MM.1S (cell line): ENCODE measurements at regions not wholly inside any gene's neighbourhood (a gene's known extent, or its start where the extent isn't known, plus 50 kb on each side); places are given as distances from the start of the nearest gene placed in this dataset.

ENCODE experiments used
- DNase-seq: peaks from one replicate; pipeline ENCODE4 v3.0.0-alpha.2; 2015
- H2AFZ ChIP-seq: fragments of 300-600 bp; sonication (generic); 2 replicates; pipeline ENCODE4 v1.6.0; 2016; ENCODE audit warnings: antibody characterized with exemption, low read length
- H3F3A ChIP-seq: fragments of 300-600 bp; sonication (generic); 2 replicates; pipeline ENCODE4 v1.6.1; 2016; ENCODE audit warnings: mild to moderate bottlenecking, antibody characterized with exemption, low read length, moderate library complexity, mixed read lengths; ENCODE audit not compliant: insufficient read depth
- H3K27ac ChIP-seq: fragments of 300-600 bp; sonication (generic); 2 replicates; pipeline ENCODE4 v1.5.1; 2016; ENCODE audit warnings: mild to moderate bottlenecking, low read length
- H3K27me3 ChIP-seq: fragments of 300-600 bp; sonication (generic); replicated peaks from 2 replicates; pipeline ENCODE4 v1.6.0; 2016; ENCODE audit warnings: low read length; ENCODE audit not compliant: insufficient read depth
- H3K36me3 ChIP-seq: fragments of 300-600 bp; sonication (generic); replicated peaks from 2 replicates; pipeline ENCODE4 v1.6.1; 2016; ENCODE audit warnings: mild to moderate bottlenecking, low read length, mixed read lengths; ENCODE audit not compliant: insufficient read depth
- H3K4me1 ChIP-seq: fragments of 300-600 bp; sonication (generic); 2 replicates; pipeline ENCODE4 v1.6.1; 2016; ENCODE audit warnings: low read length, mixed read lengths
- H3K4me2 ChIP-seq: fragments of 300-600 bp; sonication (generic); 2 replicates; pipeline ENCODE4 v1.6.0; 2016; ENCODE audit warnings: low read depth, low read length
- H3K4me3 ChIP-seq: fragments of 300-600 bp; sonication (generic); 2 replicates; pipeline ENCODE4 v1.5.1; 2016; ENCODE audit warnings: low read length, mixed read lengths
- H3K79me2 ChIP-seq: fragments of 300-600 bp; sonication (generic); 2 replicates; pipeline ENCODE4 v1.6.1; 2016; ENCODE audit warnings: mixed run types, low read length, mixed read lengths
- H3K9ac ChIP-seq: fragments of 300-600 bp; sonication (generic); 2 replicates; pipeline ENCODE4 v1.6.1; 2016; ENCODE audit warnings: low read length, mixed read lengths
- H3K9me2 ChIP-seq: fragments of 300-600 bp; sonication (generic); replicated peaks from 2 replicates; pipeline ENCODE4 v1.6.1; 2016; ENCODE audit warnings: mild to moderate bottlenecking, low read length, mixed read lengths; ENCODE audit not compliant: insufficient read depth
- H3K9me3 ChIP-seq: fragments of 300-600 bp; sonication (generic); replicated peaks from 2 replicates; pipeline ENCODE4 v1.6.1; 2016; ENCODE audit warnings: mild to moderate bottlenecking, low read length, mixed read lengths; ENCODE audit not compliant: insufficient read depth
- H4K20me1 ChIP-seq: fragments of 300-600 bp; sonication (generic); 2 replicates; pipeline ENCODE4 v1.6.1; 2016; ENCODE audit warnings: mild to moderate bottlenecking, low read length, moderate library complexity, mixed read lengths; ENCODE audit not compliant: insufficient read depth
- CTCF ChIP-seq: fragments of 300-600 bp; sonication (generic); IDR thresholded peaks from 2 replicates; pipeline ENCODE4 v1.5.1; 2016; ENCODE audit warnings: antibody characterized with exemption, low read length, mixed read lengths
- EZH2 ChIP-seq: fragments of 300-600 bp; sonication (generic); optimal IDR thresholded peaks from 2 replicates; pipeline ENCODE3; 2017; ENCODE audit warnings: low read depth, mild to moderate bottlenecking, antibody characterized with exemption, low read length, mixed read lengths
- EZH2phosphoT487 ChIP-seq: fragments of 300-600 bp; sonication (generic); IDR thresholded peaks from 2 replicates; pipeline ENCODE4 v1.6.1; 2018; ENCODE audit warnings: antibody characterized with exemption, low read length

GRCh38 chr17:63309021-63309420 is 137.1 kb downstream of the CYB561 start:
- H3K79me2 ChIP-seq, result no peaks in the 10 kb centered on the region
- no peak overlapping the region for H3K9ac ChIP-seq
- no peaks in the 10 kb centered on the region for H3K9me3 ChIP-seq
- H3F3A ChIP-seq, result no peaks in the 10 kb centered on the region
- no peaks in the 10 kb centered on the region for H3K9me2 ChIP-seq
- DNase-seq, result no peak
- no peaks in the 10 kb centered on the region for H3K36me3 ChIP-seq
- no peak overlapping the region for H2AFZ ChIP-seq
- no peaks in the 10 kb centered on the region for H3K4me1 ChIP-seq
- no peak overlapping the region for H3K4me2 ChIP-seq
- H3K4me3 ChIP-seq, result no peak overlapping the region
- no peaks in the 10 kb centered on the region for H4K20me1 ChIP-seq
- TF ChIP-seq CTCF (no peak), EZH2phosphoT487 (no peak), EZH2 (no peak)
- H3K27ac ChIP-seq, result no peak overlapping the region
- no peaks in the 10 kb centered on the region for H3K27me3 ChIP-seq

GRCh38 chr17:63311416-63311937 is 134.6 kb downstream of the CYB561 start:
- no peaks in the 10 kb centered on the region for H3K4me1 ChIP-seq
- H3K9me2 ChIP-seq, result no peaks in the 10 kb centered on the region
- H3K36me3 ChIP-seq, result no peaks in the 10 kb centered on the region
- no peaks in the 10 kb centered on the region for H3K79me2 ChIP-seq
- no peak overlapping the region for H3K27ac ChIP-seq
- no peaks in the 10 kb centered on the region for H3F3A ChIP-seq
- H4K20me1 ChIP-seq, result no peaks in the 10 kb centered on the region
- H3K9me3 ChIP-seq, result no peaks in the 10 kb centered on the region
- no peak overlapping the region for H3K9ac ChIP-seq
- DNase-seq, result no peak
- TF ChIP-seq CTCF, result no peak
- TF ChIP-seq EZH2phosphoT487, result no peak
- no peak for TF ChIP-seq EZH2
- no peak overlapping the region for H2AFZ ChIP-seq
- no peak overlapping the region for H3K4me2 ChIP-seq
- no peaks in the 10 kb centered on the region for H3K27me3 ChIP-seq
- H3K4me3 ChIP-seq, result no peak overlapping the region

- H3K9me3 ChIP-seq, result no peaks in the 10 kb centered on the region
- TF ChIP-seq CTCF, result no peak
- no peak for TF ChIP-seq EZH2phosphoT487
- H3K79me2 ChIP-seq, result no peaks in the 10 kb centered on the region
- no peaks in the 10 kb centered on the region for H3F3A ChIP-seq
- H3K4me3 ChIP-seq, result no peak overlapping the region
- H3K27ac ChIP-seq, result no peak overlapping the region
- H3K9ac ChIP-seq, result no peak overlapping the region
- H3K4me2 ChIP-seq, result no peak overlapping the region
- no peaks in the 10 kb centered on the region for H3K4me1 ChIP-seq
- DNase-seq, result no peak
- no peaks in the 10 kb centered on the region for H3K36me3 ChIP-seq
- no peak overlapping the region for H2AFZ ChIP-seq
- no peaks in the 10 kb centered on the region for H4K20me1 ChIP-seq
- no peaks in the 10 kb centered on the region for H3K27me3 ChIP-seq
- no peaks in the 10 kb centered on the region for H3K9me2 ChIP-seq
Measured at GRCh38 chr17:63314761-63315160, 131.3 kb downstream of the CYB561 start.

- no peak for TF ChIP-seq CTCF
- no peak for TF ChIP-seq EZH2phosphoT487
- TF ChIP-seq EZH2, result no peak
- H3F3A ChIP-seq, result no peaks in the 10 kb centered on the region
- H4K20me1 ChIP-seq, result no peaks in the 10 kb centered on the region
- H3K4me2 ChIP-seq, result no peak overlapping the region
- no peak for DNase-seq
- H3K36me3 ChIP-seq, result no peaks in the 10 kb centered on the region
- no peak overlapping the region for H3K4me3 ChIP-seq
- no peak overlapping the region for H3K27ac ChIP-seq
- no peaks in the 10 kb centered on the region for H3K4me1 ChIP-seq
- H2AFZ ChIP-seq, result no peak overlapping the region
- no peaks in the 10 kb centered on the region for H3K79me2 ChIP-seq
- H3K9ac ChIP-seq, result no peak overlapping the region
- H3K9me3 ChIP-seq, result no peaks in the 10 kb centered on the region
- H3K9me2 ChIP-seq, result no peaks in the 10 kb centered on the region
- no peaks in the 10 kb centered on the region for H3K27me3 ChIP-seq
Measured at GRCh38 chr17:63316100-63316499, 130.0 kb downstream of the CYB561 start.
